ENCODE measurements at regions not wholly inside any gene's neighbourhood (a gene's known extent, or its start where the extent isn't known, plus 50 kb on each side); places are given as distances from the start of the nearest gene placed in this dataset.

DNA sequence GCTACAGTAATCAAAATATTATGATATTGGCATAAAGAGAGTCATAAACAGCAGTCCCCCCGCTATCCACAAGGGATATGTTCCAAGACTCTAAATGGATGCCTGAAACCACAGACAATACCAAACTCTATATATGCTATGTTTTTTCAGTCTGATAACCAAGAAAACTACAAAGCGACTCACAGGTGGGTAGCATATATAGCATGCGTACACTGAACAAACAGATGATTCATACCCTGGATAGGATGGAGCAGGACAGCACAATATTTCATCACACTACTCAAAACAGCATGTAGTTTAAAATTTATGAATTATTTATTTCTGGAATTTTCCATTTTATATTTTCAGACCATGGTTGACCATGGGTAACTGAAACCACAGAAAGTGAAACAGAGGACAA, 87.0 kb upstream of the PPP2R3A start:
- no peak for DNase-seq

GRCh38 chr3:135885885-135886284, 79.6 kb upstream of the PPP2R3A start:
- DNase-seq: no peak

GRCh38 chr3:135887220-135887619, 78.3 kb upstream of the PPP2R3A start:
- no peak for DNase-seq

DNA sequence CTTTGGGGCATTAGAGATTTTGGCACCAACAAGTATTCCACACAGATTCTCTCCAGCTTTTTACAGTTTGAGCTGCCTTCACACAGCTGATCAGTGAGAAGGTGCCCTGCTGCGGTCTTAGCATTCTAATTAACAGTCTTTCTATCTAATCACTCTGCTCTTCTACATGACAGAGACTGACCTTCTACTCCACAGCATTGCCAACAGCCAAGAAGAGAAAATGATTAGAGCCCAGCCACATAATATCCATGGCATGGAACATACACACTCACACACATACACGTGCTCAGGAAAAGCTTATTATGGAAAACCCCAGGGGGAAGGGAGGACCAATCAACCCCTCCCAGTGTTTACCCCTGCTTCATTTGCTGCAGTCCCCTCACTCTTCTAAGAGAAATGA, 76.1 kb upstream of the PPP2R3A start:
- peak; percentile 56 for DNase-seq

- no peak for DNase-seq
Measured at GRCh38 chr3:135891121-135891520, 74.4 kb upstream of the PPP2R3A start.

GRCh38 chr3:135895106-135895733, 70.3 kb upstream of the PPP2R3A start:
- DNase-seq: peak; percentile 93

GRCh38 chr3:135895734-135896121, 69.8 kb upstream of the PPP2R3A start:
- no peak for DNase-seq

- no peak for DNase-seq
Measured at GRCh38 chr3:135896613-135897012, 68.9 kb upstream of the PPP2R3A start.

GRCh38 chr3:135897715-135898114, 67.8 kb upstream of the PPP2R3A start:
- DNase-seq: no peak

DNA sequence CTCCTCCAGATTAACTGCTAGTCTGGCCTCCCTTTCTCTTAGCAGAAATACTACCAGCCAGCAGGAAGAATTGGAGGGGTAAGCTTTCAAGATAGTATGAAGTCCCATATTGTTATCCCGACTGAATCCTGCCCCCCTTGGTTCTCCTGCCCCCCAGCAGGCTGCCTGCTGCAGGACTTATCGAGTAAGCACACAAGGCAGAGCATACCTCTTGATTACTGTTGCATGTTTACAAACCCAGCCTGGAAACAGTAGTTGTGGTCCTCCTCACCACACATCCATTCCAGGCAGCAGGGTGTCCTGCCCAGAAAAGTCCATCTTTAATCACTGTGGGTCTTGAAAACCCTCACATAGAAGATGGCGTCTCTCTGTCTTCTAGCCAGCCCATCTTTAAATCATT, 66.8 kb upstream of the PPP2R3A start:
- DNase-seq: no peak

- no peak for DNase-seq
Measured at GRCh38 chr3:135905058-135905724, 60.3 kb upstream of the PPP2R3A start.

DNA sequence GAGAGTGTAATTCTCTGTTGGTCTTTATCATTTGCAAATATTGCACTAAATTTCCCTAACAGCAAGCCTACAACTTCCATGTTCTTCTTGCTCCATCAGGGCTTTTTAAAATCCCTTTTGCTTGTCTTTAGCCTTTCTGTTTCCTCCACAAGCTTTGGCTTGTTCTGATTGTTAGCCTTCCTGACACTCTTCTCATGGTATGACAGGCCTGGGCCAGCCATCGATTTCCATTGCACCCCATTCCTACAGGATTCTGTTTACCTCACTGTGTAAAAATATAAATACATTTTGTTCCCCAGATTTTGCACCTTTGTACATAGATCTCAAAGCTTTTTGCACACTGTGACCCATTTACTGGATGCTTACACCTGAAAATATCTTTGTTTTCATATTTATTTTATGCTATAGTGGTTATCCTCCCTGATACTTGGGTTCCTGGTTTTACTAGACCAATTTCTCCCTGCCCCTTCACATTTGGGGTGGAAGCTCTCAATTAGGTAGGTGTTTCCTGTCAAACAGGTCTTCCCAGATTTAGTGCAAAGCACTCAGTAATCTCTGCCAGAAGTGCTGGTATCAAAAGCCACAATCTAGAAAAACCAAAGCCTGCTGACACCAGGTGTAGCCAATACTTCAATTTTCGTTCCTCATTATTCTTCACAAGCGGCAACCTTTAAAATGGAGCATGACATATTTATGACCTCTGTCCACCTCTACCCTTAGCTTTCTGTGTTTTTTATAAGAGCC, 57.9 kb upstream of the PPP2R3A start:
- DNase-seq: no peak

GRCh38 chr3:135908225-135908624, 57.3 kb upstream of the PPP2R3A start:
- DNase-seq: no peak

GRCh38 chr3:135908737-135909136, 56.8 kb upstream of the PPP2R3A start:
- DNase-seq: no peak

DNA sequence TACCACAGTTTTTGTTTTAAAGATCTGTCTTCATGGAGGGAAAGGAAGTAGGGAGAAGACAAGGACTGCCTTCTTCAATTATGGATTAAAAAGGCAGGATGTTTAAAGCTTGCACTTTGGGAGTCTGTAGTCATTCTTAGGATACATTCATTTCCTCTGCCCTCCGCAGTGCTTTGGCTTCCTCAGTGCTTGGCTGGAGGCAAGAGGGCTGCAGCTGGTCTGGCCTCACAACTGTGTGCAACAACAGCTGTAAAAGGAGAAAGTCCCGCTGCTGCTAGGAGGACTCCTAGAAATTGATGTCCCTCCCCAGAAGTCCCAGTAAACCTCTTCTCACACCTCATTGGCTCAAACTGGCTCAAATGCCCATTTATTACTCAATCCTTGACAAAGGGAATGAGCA, 54.4 kb upstream of the PPP2R3A start:
- no peak for DNase-seq

DNA sequence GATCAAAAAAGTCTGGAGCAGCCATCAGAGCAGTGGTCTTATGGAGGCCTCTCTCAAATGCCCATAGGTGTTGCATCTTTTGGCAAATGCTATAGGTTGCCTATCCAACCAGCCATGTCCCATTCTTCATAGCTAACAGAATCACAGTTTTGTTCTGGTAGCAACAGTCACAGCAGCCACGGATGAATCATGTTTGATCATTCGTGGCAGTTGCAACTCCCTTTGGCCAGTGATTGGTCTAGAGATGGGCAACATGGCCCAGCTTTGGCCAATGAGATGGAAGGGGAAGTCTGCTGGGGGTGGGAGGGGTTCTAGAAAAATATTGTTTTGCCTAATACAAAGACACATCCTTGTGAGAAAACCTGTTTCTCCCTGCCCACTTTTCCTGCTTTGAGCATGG, 50.3 kb upstream of the PPP2R3A start:
- DNase-seq: no peak
